Stimulated activated CD4-positive, alpha-beta T cell treated with anti-CD3 and anti-CD28 coated beads, Interleukin-1b, Interleukin-23, amount 100 ng/mL, for 24 hours (primary cell): ENCODE measurements at regions not wholly inside any gene's neighbourhood (a gene's known extent, or its start where the extent isn't known, plus 50 kb on each side); places are given as distances from the start of the nearest gene placed in this dataset.

Experiments
- DNase-seq, 4 experiments: peaks; one replicate each; pipeline ENCODE4 v3.0.0-alpha.2; 2020; ENCODE audit warnings: low read depth in 4 of 4, low spot score in 1 of 4

DNA sequence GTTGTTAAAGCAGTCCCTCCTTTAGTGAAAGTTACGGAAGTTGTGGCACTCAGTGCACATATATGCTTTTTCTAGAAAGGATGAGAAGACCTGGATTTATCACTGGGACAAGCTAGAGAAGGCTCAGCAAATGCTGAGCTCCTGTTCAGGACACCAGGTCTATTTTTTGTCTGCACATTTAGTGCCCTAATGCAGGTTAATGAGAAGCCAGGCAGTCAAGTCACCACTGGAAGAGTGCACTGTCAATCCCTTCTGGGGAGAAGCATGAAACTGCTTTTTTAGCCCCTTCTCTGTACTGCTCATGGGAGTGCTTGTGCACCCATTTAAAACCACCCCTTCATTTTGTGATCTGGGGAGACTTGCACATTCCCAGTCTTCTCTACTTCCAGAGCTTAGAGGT lies 624.1 kb upstream of the USP24 start:
- no peak for DNase-seq

DNA sequence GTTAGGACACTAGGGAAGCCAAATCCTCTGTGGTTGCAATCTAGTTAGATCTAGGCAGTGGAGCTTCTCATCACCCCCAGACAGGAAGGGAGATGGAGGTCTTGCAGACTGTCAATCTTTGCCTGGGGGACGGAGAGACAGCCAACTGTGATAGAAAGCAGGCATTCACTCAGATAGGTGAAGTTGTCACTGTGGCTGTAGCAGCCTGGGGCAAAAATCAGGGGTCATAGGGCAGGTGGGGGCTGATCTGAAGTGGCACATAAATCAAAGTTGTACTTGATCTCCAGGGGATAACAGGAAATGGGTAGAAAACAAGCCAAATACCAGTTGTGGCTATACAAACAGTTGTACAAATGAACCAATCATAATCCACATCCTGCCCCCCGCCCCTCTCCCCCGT lies 620.9 kb upstream of the USP24 start:
- DNase-seq: no peak

- DNase-seq: no peak
Observed at GRCh38 chr1:55833529-55834091, 618.4 kb upstream of the USP24 start.

GRCh38 chr1:55831759-55832158 lies 616.6 kb upstream of the USP24 start:
- DNase-seq: no peak

DNA sequence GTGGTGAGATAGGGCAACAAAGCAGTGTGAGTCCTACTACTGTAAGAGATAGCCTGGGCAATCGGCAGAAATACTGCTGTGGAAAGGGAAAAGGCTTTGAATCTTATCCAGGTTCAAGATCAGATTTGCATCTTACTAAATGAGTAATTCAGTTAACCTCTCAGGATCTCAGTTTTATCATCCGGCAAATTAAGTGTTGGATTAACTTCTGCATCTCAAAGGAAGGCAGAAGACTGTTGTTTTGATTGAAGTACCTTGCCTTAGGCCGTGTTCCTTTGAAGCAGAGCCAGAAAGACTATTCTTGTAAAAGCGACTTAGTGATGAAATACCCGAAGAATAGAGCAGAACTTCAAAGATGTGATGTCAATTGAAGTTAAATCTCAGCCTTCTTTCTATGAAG lies 612.9 kb upstream of the USP24 start:
- no peak for DNase-seq

- no peak for DNase-seq
Observed at GRCh38 chr1:55827350-55827749, 612.2 kb upstream of the USP24 start.

- no peak for DNase-seq
Observed at GRCh38 chr1:55826381-55827080, 611.4 kb upstream of the USP24 start.

DNA sequence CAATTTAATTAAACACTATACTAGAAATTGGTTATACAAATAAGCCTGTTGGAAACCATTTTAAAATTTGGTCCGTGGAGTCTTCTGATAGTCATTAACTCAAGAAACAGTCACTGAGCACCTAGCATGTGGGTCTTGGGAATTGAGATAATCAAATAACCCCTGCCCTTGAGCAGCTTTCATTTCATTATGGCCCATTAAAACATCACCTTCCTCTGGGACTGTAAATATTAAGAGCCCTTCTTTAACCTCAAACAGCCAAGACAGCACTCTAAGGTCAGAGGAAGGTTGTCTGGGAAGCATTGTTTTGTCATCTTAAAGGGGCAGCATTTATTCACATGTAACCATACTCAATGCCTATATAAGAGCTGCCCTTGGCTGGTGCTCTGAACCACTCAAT lies 610.3 kb upstream of the USP24 start:
- DNase-seq: no peak

DNA sequence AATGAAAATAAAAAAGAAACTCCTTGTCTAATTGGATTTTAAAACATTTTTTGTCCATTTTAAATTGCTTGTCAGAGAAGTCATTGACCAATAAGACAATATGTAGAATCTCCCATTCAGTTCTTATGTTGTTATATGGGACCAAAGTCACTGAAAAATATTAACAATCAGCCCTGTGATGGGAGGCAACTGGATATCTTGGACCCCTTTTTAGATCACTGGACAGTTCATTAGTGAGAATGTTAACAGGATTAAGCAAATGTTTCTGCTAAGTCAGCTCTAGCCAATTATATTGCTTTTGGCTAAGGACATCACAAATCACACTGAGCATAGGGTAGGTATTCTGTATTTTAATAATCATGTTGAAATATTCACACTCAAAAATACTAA lies 609.1 kb upstream of the USP24 start:
- DNase-seq: no peak

DNA sequence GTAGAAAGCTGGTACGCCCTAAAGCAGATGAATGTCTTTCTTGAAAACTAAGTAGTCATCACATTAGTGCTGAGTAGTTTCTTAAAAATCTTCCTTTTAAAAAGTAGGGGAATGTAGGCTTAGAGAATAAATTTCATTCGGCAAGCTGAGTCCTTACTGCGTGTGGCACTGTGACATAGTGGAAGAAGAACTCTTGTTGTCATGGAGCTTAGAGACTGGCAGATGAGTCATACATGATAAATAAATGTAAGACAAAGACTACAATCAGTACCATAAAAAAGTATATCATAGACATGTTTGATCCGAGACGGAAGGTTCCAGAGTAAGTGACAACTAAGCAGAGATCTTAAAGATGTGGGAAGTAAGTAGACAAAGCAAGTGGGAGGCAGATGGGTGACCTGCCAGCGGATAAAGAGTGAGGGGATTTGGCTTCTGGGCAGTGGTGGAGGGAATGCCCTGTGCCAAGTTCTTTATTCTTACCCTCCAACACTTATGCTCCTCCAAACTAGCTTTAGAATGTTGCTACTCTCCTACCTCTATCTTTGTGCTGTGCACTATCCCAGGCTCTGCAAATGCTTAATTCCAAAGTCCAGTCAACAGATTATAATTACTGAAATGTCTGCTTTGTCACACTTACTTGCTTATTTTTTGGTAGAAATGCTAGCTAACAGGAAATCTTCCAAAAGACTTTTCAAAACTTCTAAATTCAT lies 608.5 kb upstream of the USP24 start:
- no peak for DNase-seq

- no peak for DNase-seq
Observed at GRCh38 chr1:55822891-55823290, 607.7 kb upstream of the USP24 start.

- no peak for DNase-seq
Observed at GRCh38 chr1:55821234-55821633, 606.1 kb upstream of the USP24 start.

GRCh38 chr1:55820501-55820900 lies 605.3 kb upstream of the USP24 start:
- DNase-seq: no peak

DNA sequence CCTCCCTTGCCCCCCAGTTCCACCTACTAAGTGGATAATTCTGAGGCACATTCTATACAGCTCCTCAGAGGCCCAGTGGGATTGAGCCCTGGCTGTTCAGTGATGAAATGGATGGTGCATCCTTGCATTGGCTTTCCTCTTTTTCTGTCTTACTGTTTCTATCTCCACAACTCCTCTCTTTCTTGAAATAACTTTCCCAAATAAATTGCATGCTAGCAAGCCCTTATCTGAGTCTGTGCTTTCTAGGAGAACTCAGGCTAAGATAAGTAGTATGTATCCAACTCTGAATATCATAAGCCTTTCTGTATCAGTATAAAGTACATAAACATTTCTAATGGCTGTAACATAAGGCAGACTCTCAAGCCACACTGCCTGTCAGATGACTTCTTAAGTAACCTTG lies 603.8 kb upstream of the USP24 start:
- DNase-seq: no peak

GRCh38 chr1:55816456-55817426 lies 601.6 kb upstream of the USP24 start:
- DNase-seq: no peak

GRCh38 chr1:55815745-55816455 lies 600.7 kb upstream of the USP24 start:
- DNase-seq: no peak

GRCh38 chr1:55814967-55815366 lies 599.8 kb upstream of the USP24 start:
- no peak for DNase-seq

DNA sequence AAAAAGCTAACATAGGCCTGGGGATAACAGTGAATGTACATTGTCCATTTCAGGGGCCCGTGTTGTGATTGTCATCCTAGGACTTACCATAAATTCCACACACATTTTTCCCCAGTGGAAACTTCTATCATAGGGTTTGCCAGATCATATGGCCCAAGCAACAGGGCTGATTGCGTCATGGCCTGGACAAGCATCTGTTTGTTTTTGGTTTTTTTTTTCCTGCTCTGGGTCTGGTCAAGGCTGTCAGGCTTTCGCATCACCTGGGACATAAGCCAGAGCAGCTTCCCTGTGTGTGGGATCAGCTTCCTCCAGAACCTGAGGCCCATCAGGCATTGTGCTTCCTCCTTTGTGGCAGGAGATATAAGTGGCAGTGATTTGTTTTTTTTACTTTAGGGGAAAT lies 598.5 kb upstream of the USP24 start:
- DNase-seq: no peak

DNA sequence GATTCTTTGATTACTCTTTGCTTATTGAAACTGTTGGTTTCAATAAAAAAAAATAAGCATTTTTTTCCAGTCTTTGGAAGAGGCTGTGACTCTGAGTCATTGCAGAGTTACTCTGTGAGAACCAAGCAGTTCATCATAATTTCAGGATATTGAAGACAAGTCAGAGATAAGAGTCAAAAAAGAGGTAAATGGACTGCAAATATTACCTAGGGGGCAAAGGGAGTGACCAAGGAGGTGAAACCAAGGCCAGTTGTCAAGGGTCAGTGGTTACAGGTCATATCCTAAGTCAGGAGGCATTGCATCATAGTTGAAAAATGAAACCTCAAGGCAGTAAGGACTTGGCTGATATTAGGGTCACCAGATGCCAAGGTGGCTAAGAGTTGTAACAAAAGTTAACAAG lies 597.1 kb upstream of the USP24 start:
- no peak for DNase-seq

DNA sequence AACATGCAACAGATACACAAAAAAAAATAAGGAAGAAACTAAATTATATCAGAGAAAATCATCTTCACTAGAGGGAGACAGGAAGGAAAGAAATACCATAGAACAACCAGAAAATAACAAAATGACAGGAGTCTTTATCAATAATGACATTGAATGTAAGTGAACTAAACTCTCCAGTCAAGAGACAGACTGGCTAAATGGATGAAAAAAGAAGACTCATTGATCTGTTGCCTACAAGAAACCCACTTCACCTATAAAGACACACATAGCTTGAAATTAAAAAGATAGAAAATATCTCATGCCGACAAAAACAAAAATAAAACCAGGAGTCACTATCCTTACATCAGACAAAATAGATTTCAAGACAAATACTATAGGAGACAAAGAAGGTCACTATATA lies 593.1 kb upstream of the USP24 start:
- no peak for DNase-seq

DNA sequence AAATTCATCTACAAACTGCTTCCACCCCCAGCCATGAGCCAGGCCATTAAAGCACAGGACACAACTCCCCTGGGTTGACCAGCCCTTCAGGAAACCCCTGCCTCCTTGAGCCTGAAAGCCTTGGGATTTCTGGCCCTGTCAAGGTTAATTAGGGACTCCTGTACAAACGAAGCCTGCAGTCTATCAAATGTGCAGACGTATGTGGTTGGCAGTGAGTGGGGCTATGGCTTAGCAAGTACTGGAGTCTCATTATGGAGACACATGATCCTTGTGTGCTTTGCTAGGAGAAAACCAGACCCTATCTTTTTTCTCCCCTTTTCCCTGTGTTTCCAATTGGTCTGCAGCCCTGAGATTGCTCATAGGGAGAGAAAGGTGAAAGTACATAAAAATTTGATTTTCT lies 588.3 kb upstream of the USP24 start:
- no peak for DNase-seq
